PC-9 (cell line): ENCODE measurements at regions not wholly inside any gene's neighbourhood (a gene's known extent, or its start where the extent isn't known, plus 50 kb on each side); places are given as distances from the start of the nearest gene placed in this dataset.

ENCODE experiments used
- EZH2 ChIP-seq: fragments of 200-600 bp; sonication (generic); IDR thresholded peaks from 2 replicates; pipeline ENCODE4 v1.8.0; 2017; ENCODE audit warnings: antibody characterized with exemption, low read depth
- TF ChIP-seq, protein P1 (sequence below): fragments of 200-600 bp; sonication (generic); conservative IDR thresholded peaks from 2 replicates; pipeline ENCODE4 v1.6.1; 2017; ENCODE audit warnings: mixed run types, antibody characterized with exemption, mild to moderate bottlenecking, moderate library complexity

GRCh38 chr2:65798641-65799040 lies 366.2 kb upstream of the SPRED2 start:
- TF ChIP-seq, protein P1, sequence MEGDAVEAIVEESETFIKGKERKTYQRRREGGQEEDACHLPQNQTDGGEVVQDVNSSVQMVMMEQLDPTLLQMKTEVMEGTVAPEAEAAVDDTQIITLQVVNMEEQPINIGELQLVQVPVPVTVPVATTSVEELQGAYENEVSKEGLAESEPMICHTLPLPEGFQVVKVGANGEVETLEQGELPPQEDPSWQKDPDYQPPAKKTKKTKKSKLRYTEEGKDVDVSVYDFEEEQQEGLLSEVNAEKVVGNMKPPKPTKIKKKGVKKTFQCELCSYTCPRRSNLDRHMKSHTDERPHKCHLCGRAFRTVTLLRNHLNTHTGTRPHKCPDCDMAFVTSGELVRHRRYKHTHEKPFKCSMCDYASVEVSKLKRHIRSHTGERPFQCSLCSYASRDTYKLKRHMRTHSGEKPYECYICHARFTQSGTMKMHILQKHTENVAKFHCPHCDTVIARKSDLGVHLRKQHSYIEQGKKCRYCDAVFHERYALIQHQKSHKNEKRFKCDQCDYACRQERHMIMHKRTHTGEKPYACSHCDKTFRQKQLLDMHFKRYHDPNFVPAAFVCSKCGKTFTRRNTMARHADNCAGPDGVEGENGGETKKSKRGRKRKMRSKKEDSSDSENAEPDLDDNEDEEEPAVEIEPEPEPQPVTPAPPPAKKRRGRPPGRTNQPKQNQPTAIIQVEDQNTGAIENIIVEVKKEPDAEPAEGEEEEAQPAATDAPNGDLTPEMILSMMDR: no peak
- TF ChIP-seq EZH2: no peak
